GM21390 (cell line): ENCODE measurements at regions not wholly inside any gene's neighbourhood (a gene's known extent, or its start where the extent isn't known, plus 50 kb on each side); places are given as distances from the start of the nearest gene placed in this dataset.

ENCODE experiments used
- ATAC-seq: cut with Tn5 transposase; IDR thresholded peaks from one replicate; pipeline ENCODE4 v1.9.1; 2021; ENCODE audit not compliant: unreplicated experiment

DNA sequence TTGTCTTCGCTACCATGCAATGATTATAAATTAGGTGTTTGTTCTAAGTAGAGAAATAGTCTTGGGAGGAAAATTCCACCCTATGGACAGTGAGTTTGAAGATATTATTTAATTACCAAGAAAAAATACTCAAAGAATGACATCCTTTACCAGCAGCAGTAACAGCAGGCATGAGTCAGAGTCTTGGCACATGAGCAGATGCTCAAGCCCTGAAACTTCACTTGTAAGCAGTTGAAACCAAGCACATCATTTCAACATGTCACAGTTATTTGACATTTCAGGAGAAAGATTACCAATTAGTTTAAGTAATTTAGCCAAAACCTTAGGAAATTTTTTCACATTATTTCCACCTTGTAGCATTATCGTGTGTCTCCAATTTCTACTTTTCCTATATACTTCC lies 99.2 kb downstream of the C12orf50 start:
- no peak for ATAC-seq

DNA sequence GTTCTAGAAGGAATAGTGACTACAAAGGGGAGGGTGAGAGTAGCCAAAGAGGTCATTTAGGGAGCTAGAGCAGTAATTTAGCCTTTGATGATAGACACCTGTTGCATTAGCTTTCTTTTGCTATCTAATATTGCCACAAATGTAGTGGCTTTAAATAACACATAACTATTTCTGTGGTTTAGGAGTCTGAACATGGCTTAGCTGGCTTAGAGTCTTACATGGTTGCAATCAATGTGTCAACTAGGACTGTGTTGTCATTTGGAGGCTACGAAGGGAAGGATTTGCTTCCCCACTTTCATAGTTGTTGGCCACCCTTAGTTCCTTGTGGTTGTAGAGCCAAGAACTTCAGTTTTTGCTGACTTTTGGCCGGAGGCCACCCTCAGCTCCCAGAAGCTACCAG lies 99.9 kb downstream of the C12orf50 start:
- no peak for ATAC-seq

GRCh38 chr12:87928031-87928430 lies 101.2 kb downstream of the C12orf50 start:
- ATAC-seq, result no peak

GRCh38 chr12:87925021-87925420 lies 104.2 kb downstream of the C12orf50 start:
- no peak for ATAC-seq

DNA sequence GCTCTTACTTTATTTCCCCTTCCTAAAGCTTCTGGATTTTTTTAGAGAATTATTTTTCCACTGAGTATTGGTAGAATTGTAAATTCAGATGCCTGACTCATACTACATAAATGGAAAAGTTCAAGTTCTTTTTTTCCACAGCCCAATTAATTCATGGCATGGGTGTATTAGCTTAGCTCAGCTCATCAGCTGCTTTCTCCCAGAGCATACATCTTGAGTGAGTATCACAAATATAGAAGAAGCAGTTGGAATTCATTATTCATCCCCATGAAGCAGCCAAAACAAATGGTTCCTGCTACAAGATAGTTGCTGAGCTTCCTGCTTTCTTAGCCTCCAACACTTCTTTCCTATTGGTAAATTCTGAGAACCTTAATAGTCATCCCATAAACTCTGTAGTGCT lies 105.1 kb downstream of the C12orf50 start:
- ATAC-seq, result no peak

- ATAC-seq, result no peak
Measured at GRCh38 chr12:87923361-87923760, 105.8 kb downstream of the C12orf50 start.

GRCh38 chr12:87922736-87923135 lies 106.5 kb downstream of the C12orf50 start:
- ATAC-seq, result no peak

DNA sequence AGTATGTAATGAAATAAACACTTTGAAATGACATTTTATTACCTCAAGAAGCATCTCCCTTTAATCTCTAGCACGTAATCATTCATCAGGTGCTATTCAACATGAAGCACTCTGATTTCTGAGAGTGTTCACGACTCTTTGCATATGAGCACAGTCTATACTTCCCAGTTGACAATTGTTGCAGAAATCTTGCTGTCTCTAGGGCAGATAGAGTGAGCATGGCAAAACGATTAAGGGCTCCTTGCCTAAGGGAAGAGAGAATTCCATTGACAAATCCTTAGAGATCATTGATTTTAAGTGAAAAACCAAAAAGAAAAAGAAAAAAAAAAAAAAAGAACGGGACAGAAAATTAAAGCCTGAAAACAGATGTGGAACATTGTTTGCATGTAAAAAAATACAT lies 107.6 kb downstream of the C12orf50 start:
- ATAC-seq, result no peak

DNA sequence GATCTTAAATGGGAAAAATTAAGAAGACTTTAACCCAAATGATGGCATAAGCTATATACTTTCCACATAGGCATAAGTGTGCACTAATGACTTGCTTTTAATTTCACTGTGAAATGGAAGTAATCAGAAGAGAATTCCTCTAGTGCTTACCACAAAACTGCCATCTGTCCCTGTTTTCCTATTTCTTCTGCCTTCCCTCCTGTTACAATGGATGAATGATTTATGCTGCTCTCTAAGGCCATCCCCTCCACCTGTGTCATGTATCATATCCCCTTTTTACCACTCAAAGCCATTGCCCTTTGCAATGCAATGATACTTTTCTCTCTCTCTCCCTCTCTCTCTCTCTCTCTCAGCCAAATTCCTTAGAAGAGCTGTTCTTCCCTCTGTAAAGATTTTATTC lies 109.1 kb downstream of the C12orf50 start:
- no peak for ATAC-seq

DNA sequence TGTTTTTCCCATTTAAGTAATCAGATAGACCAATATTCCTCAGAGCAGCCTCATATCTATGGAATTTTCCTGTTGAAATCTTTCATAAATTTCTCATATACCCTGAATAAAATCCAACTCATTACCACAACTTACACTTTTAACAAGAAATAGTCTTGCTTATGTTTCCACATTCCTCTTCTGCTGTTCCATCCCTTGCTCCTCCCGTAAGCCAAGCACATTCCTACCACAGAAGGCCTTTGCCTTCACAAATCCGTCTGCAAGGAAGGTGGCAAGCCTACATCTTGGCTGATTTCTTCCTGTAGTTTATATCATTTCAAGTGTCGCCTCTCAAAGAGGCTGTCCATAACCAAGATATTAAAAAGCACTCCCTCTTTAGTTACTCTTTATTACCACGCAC lies 127.7 kb downstream of the C12orf50 start:
- ATAC-seq, result no peak

- no peak for ATAC-seq
Measured at GRCh38 chr12:87897662-87898061, 131.5 kb downstream of the C12orf50 start.

DNA sequence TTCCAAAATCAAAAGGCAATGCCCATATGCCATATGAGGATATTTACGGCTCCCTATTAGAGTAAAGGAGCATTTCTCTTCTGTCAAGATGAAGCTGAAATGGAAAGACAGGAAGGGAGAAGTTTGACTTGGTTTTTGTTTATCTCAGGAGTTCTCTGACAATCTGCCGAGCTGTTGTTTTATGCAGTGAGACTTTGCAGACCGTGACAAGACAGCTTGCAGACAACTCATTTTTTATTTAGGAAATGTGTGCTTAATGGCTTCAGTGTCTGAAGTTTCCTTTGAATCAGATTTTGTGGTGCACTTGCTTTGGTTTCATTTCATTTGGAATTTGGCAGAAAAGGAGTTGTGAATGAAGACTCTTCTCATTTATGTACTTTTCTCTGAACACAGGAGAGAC lies 145.4 kb downstream of the C12orf50 start:
- no peak for ATAC-seq

DNA sequence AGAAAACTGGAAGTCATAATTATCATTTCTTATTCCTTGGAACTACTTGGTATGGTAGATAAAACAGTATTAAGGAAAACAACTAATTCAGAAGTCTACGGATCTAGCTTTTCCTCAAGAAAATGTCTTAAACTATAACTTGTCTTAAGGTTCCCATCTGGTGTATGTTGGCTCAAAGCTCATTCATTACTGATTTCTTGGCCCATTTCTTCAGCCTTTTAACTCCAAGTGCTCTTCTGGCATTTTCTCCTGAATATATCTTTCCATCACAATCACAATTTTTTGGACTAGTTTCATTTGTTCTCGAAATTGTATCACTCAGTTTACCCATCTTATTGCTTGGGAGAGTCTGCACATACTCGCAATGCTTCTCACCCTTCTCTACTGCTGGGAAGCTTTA lies 150.1 kb downstream of the C12orf50 start:
- ATAC-seq, result no peak

DNA sequence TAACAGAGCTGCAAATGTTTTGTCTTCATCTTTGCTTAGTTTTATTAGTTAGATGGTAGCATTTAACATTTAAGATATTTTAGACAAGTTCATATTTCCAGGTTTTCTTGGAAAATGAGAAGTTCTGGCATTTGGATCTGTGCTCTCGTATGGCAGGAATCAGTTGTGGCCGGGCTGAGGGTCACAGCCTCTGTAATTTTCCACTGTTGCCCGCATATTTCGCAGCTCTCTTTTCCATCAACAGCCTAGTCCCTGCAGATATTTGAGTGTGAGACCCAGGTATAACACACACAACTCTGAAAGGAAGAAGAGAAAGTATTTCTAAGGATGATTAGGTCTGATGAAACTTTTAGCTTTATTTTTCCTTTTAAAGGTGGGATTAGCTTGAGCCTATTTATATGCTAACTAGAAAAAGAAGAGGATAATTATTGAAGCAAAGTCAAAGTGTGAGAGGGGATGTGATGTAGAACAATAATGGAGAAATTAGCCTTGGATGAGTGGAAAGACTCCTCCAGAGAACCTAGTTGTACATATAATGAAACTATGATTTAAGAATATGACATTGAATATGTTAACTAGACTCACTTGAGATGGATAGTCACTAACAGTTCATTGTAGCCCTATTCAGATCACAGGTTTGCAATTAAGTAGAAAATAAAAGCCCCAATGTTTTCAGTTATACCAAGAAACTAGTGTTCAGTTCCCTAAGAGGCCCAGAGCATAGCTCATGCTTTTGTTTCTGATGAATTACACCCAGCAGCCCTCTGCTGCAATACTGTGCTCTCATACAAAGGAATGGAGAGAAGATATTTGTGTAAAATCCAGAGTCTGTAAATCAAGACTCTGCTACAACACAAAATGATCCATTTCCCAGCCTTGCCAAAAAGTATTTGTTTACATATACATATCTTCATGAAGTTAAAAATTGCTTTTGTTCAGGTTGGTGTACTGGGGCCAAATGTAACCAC lies 158.4 kb downstream of the C12orf50 start:
- no peak for ATAC-seq

- ATAC-seq, result no peak
Measured at GRCh38 chr12:87870061-87870460, 159.1 kb downstream of the C12orf50 start.

- no peak for ATAC-seq
Measured at GRCh38 chr12:87866578-87867292, 162.5 kb downstream of the C12orf50 start.

DNA sequence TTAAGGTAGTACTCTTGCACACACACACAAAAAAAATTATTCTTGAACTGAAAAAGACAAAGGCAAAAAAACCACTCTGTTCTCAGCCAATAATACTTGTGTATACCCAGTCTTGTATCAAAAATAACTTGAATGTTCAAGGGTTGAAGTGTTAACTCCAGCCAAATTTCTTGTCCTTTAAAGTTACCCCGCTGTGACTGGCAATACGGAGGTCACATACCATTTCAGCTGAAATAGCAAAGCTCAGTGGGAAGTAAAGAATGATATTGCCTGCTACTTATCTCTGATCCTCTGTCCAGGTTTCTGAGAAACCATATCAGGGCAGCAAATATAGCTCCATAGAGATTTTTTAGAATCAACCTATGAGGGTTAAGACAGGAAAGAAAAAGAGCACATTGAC lies 167.4 kb downstream of the C12orf50 start:
- ATAC-seq, result no peak

GRCh38 chr12:87853448-87854003 lies 175.7 kb downstream of the C12orf50 start:
- ATAC-seq, result no peak

- ATAC-seq, result no peak
Measured at GRCh38 chr12:87849074-87849473, 180.1 kb downstream of the C12orf50 start.

GRCh38 chr12:87848248-87848868 lies 180.8 kb downstream of the C12orf50 start:
- ATAC-seq, result peak; percentile 79

- no peak for ATAC-seq
Measured at GRCh38 chr12:87847147-87847546, 182.1 kb downstream of the C12orf50 start.
